SU-DHL-6 (cell line): ENCODE measurements at regions not wholly inside any gene's neighbourhood (a gene's known extent, or its start where the extent isn't known, plus 50 kb on each side); places are given as distances from the start of the nearest gene placed in this dataset.
"Not testable (repeated sequence)": the region's sequence is repeated elsewhere in the genome, so short reads cannot be mapped to it uniquely, and the experiment has no call there.

Experiments used
- H2AFZ ChIP-seq: fragments of 200-600 bp; sonication (generic); 2 replicates; pipeline ENCODE4 v1.6.1; 2014; ENCODE audit warnings: low read depth, mild to moderate bottlenecking, moderate library complexity, mixed read lengths, antibody characterized with exemption, low read length; ENCODE audit not compliant: severe bottlenecking
- H3F3A ChIP-seq: fragments of 200-600 bp; shearing (Covaris generic); 2 replicates; pipeline ENCODE4 v1.6.0; 2016; ENCODE audit warnings: antibody characterized with exemption, mild to moderate bottlenecking; ENCODE audit not compliant: insufficient read depth
- H3K27ac ChIP-seq: fragments of 200-600 bp; sonication (generic); 2 replicates; pipeline ENCODE4 v1.5.1; 2016; ENCODE audit warnings: low read depth, mild to moderate bottlenecking, low read length, moderate library complexity, mixed read lengths
- H3K27me3 ChIP-seq: fragments of 200-600 bp; sonication (generic), shearing (Covaris generic); 2 replicates; pipeline ENCODE4 v1.6.0; 2014; ENCODE audit warnings: mild to moderate bottlenecking, low read length
- H3K36me3 ChIP-seq: fragments of 200-600 bp; sonication (generic); 2 replicates; pipeline ENCODE4 v1.6.1; 2014; ENCODE audit warnings: mild to moderate bottlenecking, low read length, mixed read lengths
- H3K4me2 ChIP-seq: fragments of 300-600, 200-600 bp; shearing (Covaris generic), sonication (generic); 2 replicates; pipeline ENCODE4 v1.6.0; 2014; ENCODE audit warnings: low read length, low read depth, mild to moderate bottlenecking; ENCODE audit not compliant: poor library complexity, severe bottlenecking
- H3K4me3 ChIP-seq: fragments of 200-600 bp; sonication (generic); 2 replicates; pipeline ENCODE4 v1.5.1; 2014; ENCODE audit warnings: antibody characterized with exemption, low read length, mild to moderate bottlenecking, mixed read lengths; ENCODE audit not compliant: insufficient read depth, poor library complexity, severe bottlenecking
- H3K79me2 ChIP-seq: fragments of 200-600 bp; sonication (generic); 2 replicates; pipeline ENCODE4 v1.6.1; 2014; ENCODE audit warnings: mild to moderate bottlenecking, low read length, moderate library complexity; ENCODE audit not compliant: insufficient read depth
- H3K9ac ChIP-seq: fragments of 200-600 bp; sonication (generic); 2 replicates; pipeline ENCODE4 v1.7.0; 2014; ENCODE audit warnings: mild to moderate bottlenecking, low read length
- H3K9me2 ChIP-seq: fragments of 200-600 bp; sonication (generic); replicated peaks from 2 replicates; pipeline ENCODE4 v1.6.1; 2014; ENCODE audit warnings: low read length; ENCODE audit not compliant: insufficient read depth
- H3K9me3 ChIP-seq: fragments of 200-600 bp; sonication (generic); 2 replicates; pipeline ENCODE4 v1.6.1; 2014; ENCODE audit warnings: low read length, mixed read lengths; ENCODE audit not compliant: insufficient read depth
- H4K20me1 ChIP-seq: fragments of 200-600 bp; sonication (generic); 2 replicates; pipeline ENCODE4 v1.6.1; 2014; ENCODE audit warnings: low read depth, mild to moderate bottlenecking, antibody characterized with exemption, low read length, moderate library complexity, mixed read lengths
- EZH2phosphoT487 ChIP-seq: fragments of 200-600 bp; sonication (generic), shearing (Covaris generic); conservative IDR thresholded peaks from 2 replicates; pipeline ENCODE4 v1.6.1; 2018; ENCODE audit warnings: mild to moderate bottlenecking, antibody characterized with exemption, low read length, moderate library complexity, mixed read lengths
- TF ChIP-seq, protein P1 (sequence below): fragments of 200-600 bp; sonication (generic); IDR thresholded peaks from one replicate; pipeline ENCODE4 v1.5.1; 2017; ENCODE audit warnings: antibody characterized with exemption, mild to moderate bottlenecking, low read length, moderate library complexity; ENCODE audit not compliant: insufficient read depth, poor library complexity, severe bottlenecking

DNA sequence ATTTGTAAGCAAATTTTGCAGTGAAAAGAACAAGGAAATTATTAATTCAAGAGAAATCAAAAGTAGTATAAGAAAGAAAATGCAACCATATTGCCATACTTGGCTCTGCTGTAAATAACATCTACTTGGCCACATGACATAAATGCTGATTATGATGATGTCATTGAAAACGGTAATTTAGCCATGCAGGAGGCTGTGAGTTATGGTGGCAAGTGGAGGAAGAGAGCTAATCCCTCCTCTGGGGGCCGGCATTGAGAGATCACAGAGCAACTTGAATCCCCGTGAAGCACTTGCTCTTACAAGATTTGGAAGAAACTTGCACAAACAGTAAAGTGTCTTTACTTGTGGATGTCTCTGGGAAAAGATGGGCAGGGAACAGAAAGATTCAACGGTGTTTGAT is 456.6 kb downstream of the PREX1 start:
- H3K27ac ChIP-seq = no peak overlapping the region
- H3K9me3 ChIP-seq = 0 out of 2 replicates have a peak, but pooled peaks cover 2% of the 10 kb centered on the region
- TF ChIP-seq, protein P1, sequence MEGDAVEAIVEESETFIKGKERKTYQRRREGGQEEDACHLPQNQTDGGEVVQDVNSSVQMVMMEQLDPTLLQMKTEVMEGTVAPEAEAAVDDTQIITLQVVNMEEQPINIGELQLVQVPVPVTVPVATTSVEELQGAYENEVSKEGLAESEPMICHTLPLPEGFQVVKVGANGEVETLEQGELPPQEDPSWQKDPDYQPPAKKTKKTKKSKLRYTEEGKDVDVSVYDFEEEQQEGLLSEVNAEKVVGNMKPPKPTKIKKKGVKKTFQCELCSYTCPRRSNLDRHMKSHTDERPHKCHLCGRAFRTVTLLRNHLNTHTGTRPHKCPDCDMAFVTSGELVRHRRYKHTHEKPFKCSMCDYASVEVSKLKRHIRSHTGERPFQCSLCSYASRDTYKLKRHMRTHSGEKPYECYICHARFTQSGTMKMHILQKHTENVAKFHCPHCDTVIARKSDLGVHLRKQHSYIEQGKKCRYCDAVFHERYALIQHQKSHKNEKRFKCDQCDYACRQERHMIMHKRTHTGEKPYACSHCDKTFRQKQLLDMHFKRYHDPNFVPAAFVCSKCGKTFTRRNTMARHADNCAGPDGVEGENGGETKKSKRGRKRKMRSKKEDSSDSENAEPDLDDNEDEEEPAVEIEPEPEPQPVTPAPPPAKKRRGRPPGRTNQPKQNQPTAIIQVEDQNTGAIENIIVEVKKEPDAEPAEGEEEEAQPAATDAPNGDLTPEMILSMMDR = no peak
- TF ChIP-seq EZH2phosphoT487 = no peak

DNA sequence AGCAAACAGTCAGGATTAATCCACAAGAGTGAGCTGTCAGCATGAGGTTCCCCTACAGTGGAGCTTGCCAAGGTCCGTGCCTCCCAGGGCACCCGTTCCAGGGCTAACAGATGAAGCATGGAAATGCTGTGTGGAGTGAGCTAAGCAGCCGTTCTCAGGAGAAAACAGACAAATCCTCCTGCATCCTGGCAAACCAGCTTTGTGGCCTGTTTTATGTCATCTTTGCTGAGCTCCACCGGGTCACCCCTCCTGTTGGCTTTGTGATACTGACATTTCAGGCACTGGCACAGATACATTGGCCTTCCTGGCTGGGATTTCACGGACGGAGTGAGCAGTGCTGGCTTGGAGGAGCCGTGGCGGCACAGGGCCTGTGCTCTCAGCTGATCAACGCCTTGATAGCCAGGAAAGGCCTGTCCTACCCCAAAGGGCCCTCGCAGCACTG is 459.2 kb downstream of the PREX1 start:
- not testable (repeated sequence) for H3K27me3 ChIP-seq, H3K36me3 ChIP-seq, H4K20me1 ChIP-seq, H3K79me2 ChIP-seq, H3K4me2 ChIP-seq, H3K9me2 ChIP-seq, H3K4me3 ChIP-seq, H2AFZ ChIP-seq, H3F3A ChIP-seq, H3K27ac ChIP-seq, H3K9me3 ChIP-seq, H3K9ac ChIP-seq

More for the DNA sequence above, 456.6 kb downstream of the PREX1 start:
- no peaks in the 10 kb centered on the region for H3F3A ChIP-seq
- H3K27me3 ChIP-seq = no peaks in the 10 kb centered on the region
- H2AFZ ChIP-seq = no peak overlapping the region
- no peaks in the 10 kb centered on the region for H3K9me2 ChIP-seq
- no peak overlapping the region for H3K4me2 ChIP-seq
- H3K4me3 ChIP-seq = no peak overlapping the region
- no peaks in the 10 kb centered on the region for H3K79me2 ChIP-seq
- no peak overlapping the region for H3K9ac ChIP-seq
- H4K20me1 ChIP-seq = no peaks in the 10 kb centered on the region
- H3K36me3 ChIP-seq = no peaks in the 10 kb centered on the region

DNA sequence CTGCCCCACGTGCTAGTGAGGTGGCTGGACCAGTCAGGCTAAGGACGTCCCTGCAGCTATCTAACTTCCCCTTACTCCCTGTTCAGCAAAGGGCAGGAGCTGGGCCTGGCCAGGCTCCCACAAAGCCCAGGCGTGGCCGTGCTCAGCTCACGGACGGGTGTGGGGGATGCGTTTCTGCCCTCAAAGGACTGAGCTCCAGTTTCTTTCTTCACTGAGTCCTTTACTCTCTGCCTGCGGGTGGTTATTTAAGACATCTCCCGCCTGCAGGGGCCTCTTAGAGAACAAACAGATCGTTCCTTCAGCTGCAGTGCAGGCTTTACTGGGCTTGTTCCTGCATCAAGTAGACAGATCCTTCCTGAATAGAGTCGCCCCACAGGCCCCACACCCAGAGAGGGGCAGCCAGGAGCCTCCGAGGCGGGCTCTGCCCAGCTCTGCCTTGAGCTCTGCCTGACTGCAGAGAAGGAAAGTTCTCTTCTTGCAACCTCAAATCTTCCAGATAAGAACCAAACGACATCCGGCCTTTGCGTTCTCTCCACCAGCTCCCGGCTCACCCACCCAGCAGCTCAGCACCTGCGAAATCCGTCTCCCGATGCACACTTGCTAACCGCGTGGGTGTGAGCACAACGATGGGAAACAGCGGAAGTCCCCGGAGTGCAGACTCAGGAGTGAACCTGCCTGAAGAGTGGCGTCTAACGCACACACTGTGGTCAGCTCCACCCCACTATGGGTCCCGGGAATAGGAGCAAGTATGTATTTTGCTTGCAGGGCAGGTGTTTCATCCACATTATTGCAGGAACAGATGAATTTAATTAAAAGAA is 460.0 kb downstream of the PREX1 start:
- not testable (repeated sequence) for H3K4me3 ChIP-seq, H3K9me2 ChIP-seq, H3K9me3 ChIP-seq, H3K9ac ChIP-seq, H3F3A ChIP-seq, H4K20me1 ChIP-seq, H3K36me3 ChIP-seq, H3K79me2 ChIP-seq, H2AFZ ChIP-seq, H3K4me2 ChIP-seq, H3K27ac ChIP-seq, H3K27me3 ChIP-seq

DNA sequence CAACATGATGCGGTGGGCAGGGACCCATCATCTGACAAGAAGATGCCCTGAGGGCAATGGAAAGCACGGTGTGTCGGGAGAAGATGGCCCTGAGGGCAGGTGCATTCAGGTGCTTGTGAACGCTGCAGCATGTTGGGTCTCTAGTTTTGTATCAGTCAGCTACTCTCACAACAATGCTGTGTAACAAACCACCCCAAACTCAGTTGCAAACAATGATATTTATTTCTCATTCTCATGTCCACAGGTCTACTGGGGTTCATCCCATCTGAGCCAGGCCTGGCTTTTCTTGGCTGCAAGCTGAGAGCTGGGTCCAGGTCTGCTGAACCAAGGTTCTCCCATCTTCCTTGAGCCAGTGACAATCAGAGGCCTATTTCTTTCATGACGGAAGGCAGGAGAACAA is 461.6 kb downstream of the PREX1 start:
- no peak overlapping the region for H3K27ac ChIP-seq
- H2AFZ ChIP-seq = no peak overlapping the region
- H3K27me3 ChIP-seq = no peaks in the 10 kb centered on the region
- H4K20me1 ChIP-seq = no peaks in the 10 kb centered on the region
- no peaks in the 10 kb centered on the region for H3K36me3 ChIP-seq
- 0 out of 2 replicates have a peak, but pooled peaks cover 4% of the 10 kb centered on the region for H3K9me3 ChIP-seq
- TF ChIP-seq, protein P1 = no peak
- TF ChIP-seq EZH2phosphoT487 = no peak
- H3K9ac ChIP-seq = no peak overlapping the region
- no peaks in the 10 kb centered on the region for H3F3A ChIP-seq
- H3K4me3 ChIP-seq = no peak overlapping the region
- no peak overlapping the region for H3K4me2 ChIP-seq
- H3K9me2 ChIP-seq = no peaks in the 10 kb centered on the region
- H3K79me2 ChIP-seq = no peaks in the 10 kb centered on the region
